ENCODE measurements at regions not wholly inside any gene's neighbourhood (a gene's known extent, or its start where the extent isn't known, plus 50 kb on each side); places are given as distances from the start of the nearest gene placed in this dataset.

DNA sequence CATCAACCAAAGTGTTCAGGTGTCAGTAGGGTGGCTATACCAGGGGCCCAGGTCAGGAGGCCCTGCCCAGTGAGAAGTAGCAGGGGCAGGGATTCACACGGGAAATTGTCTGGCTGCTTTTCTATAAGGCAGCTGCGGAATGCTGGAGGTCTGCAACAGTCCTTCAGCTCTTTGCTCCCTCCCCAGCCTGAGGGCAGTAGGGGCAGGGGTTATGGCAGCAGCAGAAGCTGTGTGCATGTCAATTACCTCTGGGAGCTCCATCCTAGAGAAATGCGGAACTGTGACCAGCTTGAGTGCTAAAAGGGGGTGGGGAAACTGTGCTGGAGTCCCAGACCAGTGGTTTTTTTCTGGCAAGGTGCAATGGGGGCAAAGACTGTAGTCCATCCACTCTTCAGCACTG, 810.4 kb downstream of the PCDH7 start:
- no peak for TF ChIP-seq RXRA (IDR thresholded peaks at IDR 0.05; ENCODE audit: insufficient read depth, low read depth, low read length)
- no peak for TF ChIP-seq POLR2A (IDR thresholded peaks at IDR 0.05; ENCODE audit: control extremely low read depth in 1 of 2, low read depth in 2 of 2, low read length in 2 of 2)
- TF ChIP-seq KDM4A (IDR thresholded peaks at IDR 0.05; ENCODE audit: low read depth, low read length, severe bottlenecking): no peak
- TF ChIP-seq MAFK (IDR thresholded peaks at IDR 0.05; ENCODE audit: low read depth, low read length): no peak
- no peak for TF ChIP-seq CEBPB (IDR thresholded peaks at IDR 0.05; ENCODE audit: low read depth, low read length)
- TF ChIP-seq, protein P1, sequence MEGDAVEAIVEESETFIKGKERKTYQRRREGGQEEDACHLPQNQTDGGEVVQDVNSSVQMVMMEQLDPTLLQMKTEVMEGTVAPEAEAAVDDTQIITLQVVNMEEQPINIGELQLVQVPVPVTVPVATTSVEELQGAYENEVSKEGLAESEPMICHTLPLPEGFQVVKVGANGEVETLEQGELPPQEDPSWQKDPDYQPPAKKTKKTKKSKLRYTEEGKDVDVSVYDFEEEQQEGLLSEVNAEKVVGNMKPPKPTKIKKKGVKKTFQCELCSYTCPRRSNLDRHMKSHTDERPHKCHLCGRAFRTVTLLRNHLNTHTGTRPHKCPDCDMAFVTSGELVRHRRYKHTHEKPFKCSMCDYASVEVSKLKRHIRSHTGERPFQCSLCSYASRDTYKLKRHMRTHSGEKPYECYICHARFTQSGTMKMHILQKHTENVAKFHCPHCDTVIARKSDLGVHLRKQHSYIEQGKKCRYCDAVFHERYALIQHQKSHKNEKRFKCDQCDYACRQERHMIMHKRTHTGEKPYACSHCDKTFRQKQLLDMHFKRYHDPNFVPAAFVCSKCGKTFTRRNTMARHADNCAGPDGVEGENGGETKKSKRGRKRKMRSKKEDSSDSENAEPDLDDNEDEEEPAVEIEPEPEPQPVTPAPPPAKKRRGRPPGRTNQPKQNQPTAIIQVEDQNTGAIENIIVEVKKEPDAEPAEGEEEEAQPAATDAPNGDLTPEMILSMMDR (IDR thresholded peaks at IDR 0.05; ENCODE audit: control extremely low read depth in 1 of 3, insufficient read depth in 1 of 3, low read depth in 1 of 3, low read length in 3 of 3): no peak
